ENCODE measurements at regions not wholly inside any gene's neighbourhood (a gene's known extent, or its start where the extent isn't known, plus 50 kb on each side); places are given as distances from the start of the nearest gene placed in this dataset.

- TF ChIP-seq, protein P1, sequence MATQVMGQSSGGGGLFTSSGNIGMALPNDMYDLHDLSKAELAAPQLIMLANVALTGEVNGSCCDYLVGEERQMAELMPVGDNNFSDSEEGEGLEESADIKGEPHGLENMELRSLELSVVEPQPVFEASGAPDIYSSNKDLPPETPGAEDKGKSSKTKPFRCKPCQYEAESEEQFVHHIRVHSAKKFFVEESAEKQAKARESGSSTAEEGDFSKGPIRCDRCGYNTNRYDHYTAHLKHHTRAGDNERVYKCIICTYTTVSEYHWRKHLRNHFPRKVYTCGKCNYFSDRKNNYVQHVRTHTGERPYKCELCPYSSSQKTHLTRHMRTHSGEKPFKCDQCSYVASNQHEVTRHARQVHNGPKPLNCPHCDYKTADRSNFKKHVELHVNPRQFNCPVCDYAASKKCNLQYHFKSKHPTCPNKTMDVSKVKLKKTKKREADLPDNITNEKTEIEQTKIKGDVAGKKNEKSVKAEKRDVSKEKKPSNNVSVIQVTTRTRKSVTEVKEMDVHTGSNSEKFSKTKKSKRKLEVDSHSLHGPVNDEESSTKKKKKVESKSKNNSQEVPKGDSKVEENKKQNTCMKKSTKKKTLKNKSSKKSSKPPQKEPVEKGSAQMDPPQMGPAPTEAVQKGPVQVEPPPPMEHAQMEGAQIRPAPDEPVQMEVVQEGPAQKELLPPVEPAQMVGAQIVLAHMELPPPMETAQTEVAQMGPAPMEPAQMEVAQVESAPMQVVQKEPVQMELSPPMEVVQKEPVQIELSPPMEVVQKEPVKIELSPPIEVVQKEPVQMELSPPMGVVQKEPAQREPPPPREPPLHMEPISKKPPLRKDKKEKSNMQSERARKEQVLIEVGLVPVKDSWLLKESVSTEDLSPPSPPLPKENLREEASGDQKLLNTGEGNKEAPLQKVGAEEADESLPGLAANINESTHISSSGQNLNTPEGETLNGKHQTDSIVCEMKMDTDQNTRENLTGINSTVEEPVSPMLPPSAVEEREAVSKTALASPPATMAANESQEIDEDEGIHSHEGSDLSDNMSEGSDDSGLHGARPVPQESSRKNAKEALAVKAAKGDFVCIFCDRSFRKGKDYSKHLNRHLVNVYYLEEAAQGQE (IDR thresholded peaks at IDR 0.05; ENCODE audit: low read depth): no peak
- TF ChIP-seq TAF1 (IDR thresholded peaks at IDR 0.05; ENCODE audit: low read depth) (no peak), ZBTB7A (IDR thresholded peaks at IDR 0.05; ENCODE audit: low read depth) (no peak), CREB1 (IDR thresholded peaks at IDR 0.05; ENCODE audit: low read depth) (no peak), EGR1 (IDR thresholded peaks at IDR 0.05) (no peak), EP300 (IDR thresholded peaks at IDR 0.05; ENCODE audit: borderline replicate concordance) (no peak), USF1 (IDR thresholded peaks at IDR 0.05) (no peak), YY1 (IDR thresholded peaks at IDR 0.05; ENCODE audit: low read depth) (no peak), RAD21 (IDR thresholded peaks at IDR 0.05; ENCODE audit: low read depth) (no peak), FOXM1 (IDR thresholded peaks at IDR 0.05; ENCODE audit: borderline replicate concordance, low read depth) (no peak), CEBPB (IDR thresholded peaks at IDR 0.05) (no peak), NFIC (IDR thresholded peaks at IDR 0.05) (no peak)
- TF ChIP-seq, protein P2, sequence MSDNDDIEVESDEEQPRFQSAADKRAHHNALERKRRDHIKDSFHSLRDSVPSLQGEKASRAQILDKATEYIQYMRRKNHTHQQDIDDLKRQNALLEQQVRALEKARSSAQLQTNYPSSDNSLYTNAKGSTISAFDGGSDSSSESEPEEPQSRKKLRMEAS (IDR thresholded peaks at IDR 0.05): no peak
These were observed 131.0 kb upstream of the TMTC2 start for GRCh38 chr12:82555699-82556098.
